KMS-11 (cell line): ENCODE measurements at regions not wholly inside any gene's neighbourhood (a gene's known extent, or its start where the extent isn't known, plus 50 kb on each side); places are given as distances from the start of the nearest gene placed in this dataset.

Source experiments
- H2AFZ ChIP-seq: fragments of 200-600 bp; sonication (generic); 2 replicates; pipeline ENCODE4 v1.6.1; 2016; ENCODE audit warnings: antibody characterized with exemption, mixed run types, low read depth
- H3K27ac ChIP-seq: fragments of 200-600 bp; sonication (generic); 2 replicates; pipeline ENCODE4 v1.6.1; 2016; ENCODE audit warnings: mild to moderate bottlenecking, mixed run types
- H3K27me3 ChIP-seq: fragments of 200-600 bp; sonication (generic); 2 replicates; pipeline ENCODE4 v1.6.1; 2017; ENCODE audit warnings: mild to moderate bottlenecking, low read depth, mixed run types, moderate library complexity; ENCODE audit not compliant: insufficient read depth
- H3K36me3 ChIP-seq: fragments of 200-600 bp; sonication (generic); 2 replicates; pipeline ENCODE4 v1.6.1; 2017; ENCODE audit warnings: mild to moderate bottlenecking, mixed run types; ENCODE audit not compliant: insufficient read depth
- H3K4me1 ChIP-seq: fragments of 200-600 bp; sonication (generic); 2 replicates; pipeline ENCODE4 v1.6.1; 2016; ENCODE audit warnings: mild to moderate bottlenecking, low read depth, mixed run types; ENCODE audit not compliant: poor library complexity, severe bottlenecking
- H3K4me2 ChIP-seq: fragments of 200-600 bp; sonication (generic); 2 replicates; pipeline ENCODE4 v1.7.0; 2016; ENCODE audit warnings: mild to moderate bottlenecking, mixed run types
- H3K4me3 ChIP-seq: fragments of 200-600 bp; sonication (generic); IDR thresholded peaks from 2 replicates; pipeline ENCODE4 v1.6.1; 2017; ENCODE audit warnings: low read depth, low read length, mixed read lengths; ENCODE audit not compliant: insufficient read depth
- H3K79me2 ChIP-seq: fragments of 200-600 bp; sonication (generic); 2 replicates; pipeline ENCODE4 v1.6.1; 2016; ENCODE audit warnings: low read depth, mixed run types; ENCODE audit not compliant: insufficient read depth
- H3K9ac ChIP-seq: fragments of 200-600 bp; sonication (generic); 2 replicates; pipeline ENCODE4 v1.6.1; 2016; ENCODE audit warnings: mild to moderate bottlenecking, mixed run types
- H4K20me1 ChIP-seq: fragments of 200-600 bp; sonication (generic); 2 replicates; pipeline ENCODE4 v1.6.1; 2016; ENCODE audit warnings: mild to moderate bottlenecking, mixed run types; ENCODE audit not compliant: insufficient read depth
- CTCF ChIP-seq: fragments of 200-600 bp; sonication (generic); conservative IDR thresholded peaks from 2 replicates; pipeline ENCODE4 v1.6.1; 2017; ENCODE audit warnings: low read depth, mild to moderate bottlenecking, antibody characterized with exemption, low read length, moderate library complexity, mixed read lengths

GRCh38 chr12:90333424-90333823 is 621.6 kb downstream of the CCER1 start:
- no peak for TF ChIP-seq CTCF
- Histone ChIP-seq H3K36me3 (no peaks in the 10 kb centered on the region), H3K79me2 (no peaks in the 10 kb centered on the region), H3K4me1 (peaks cover 14% of the 10 kb centered on the region), H3K27me3 (no peaks in the 10 kb centered on the region), H3K4me3 (no peak overlapping the region), H2AFZ (no peak overlapping the region), H3K27ac (no peak overlapping the region), H3K9ac (no peak overlapping the region), H3K4me2 (no peak overlapping the region), H4K20me1 (no peaks in the 10 kb centered on the region)

GRCh38 chr12:90331821-90332220 is 623.2 kb downstream of the CCER1 start:
- H3K27me3 ChIP-seq: no peaks in the 10 kb centered on the region
- no peaks in the 10 kb centered on the region for H3K79me2 ChIP-seq
- H3K4me2 ChIP-seq: no peak overlapping the region
- TF ChIP-seq CTCF: no peak
- H3K27ac ChIP-seq: no peak overlapping the region
- H4K20me1 ChIP-seq: no peaks in the 10 kb centered on the region
- no peak overlapping the region for H3K4me3 ChIP-seq
- H2AFZ ChIP-seq: no peak overlapping the region
- no peak overlapping the region for H3K9ac ChIP-seq
- no peaks in the 10 kb centered on the region for H3K36me3 ChIP-seq
- H3K4me1 ChIP-seq: peaks cover 14% of the 10 kb centered on the region

- Histone ChIP-seq H3K4me1 (peaks cover 14% of the 10 kb centered on the region), H3K36me3 (no peaks in the 10 kb centered on the region), H3K27me3 (no peaks in the 10 kb centered on the region), H2AFZ (no peak overlapping the region), H3K4me3 (no peak overlapping the region), H4K20me1 (no peaks in the 10 kb centered on the region), H3K27ac (no peak overlapping the region), H3K9ac (no peak overlapping the region), H3K4me2 (no peak overlapping the region), H3K79me2 (no peaks in the 10 kb centered on the region)
- no peak for TF ChIP-seq CTCF
These were observed 622.6 kb upstream of the ATP2B1 start for GRCh38 chr12:90331262-90331661.

- no peaks in the 10 kb centered on the region for H3K79me2 ChIP-seq
- H2AFZ ChIP-seq: no peak overlapping the region
- H3K4me3 ChIP-seq: no peak overlapping the region
- no peaks in the 10 kb centered on the region for H3K36me3 ChIP-seq
- H3K27me3 ChIP-seq: no peaks in the 10 kb centered on the region
- no peak overlapping the region for H3K9ac ChIP-seq
- H3K4me1 ChIP-seq: no peaks in the 10 kb centered on the region
- no peaks in the 10 kb centered on the region for H4K20me1 ChIP-seq
- no peak for TF ChIP-seq CTCF
- H3K4me2 ChIP-seq: no peak overlapping the region
- H3K27ac ChIP-seq: no peak overlapping the region
These were observed 619.4 kb upstream of the ATP2B1 start for GRCh38 chr12:90327793-90328743.
